VCaP (cell line): ENCODE measurements at regions not wholly inside any gene's neighbourhood (a gene's known extent, or its start where the extent isn't known, plus 50 kb on each side); places are given as distances from the start of the nearest gene placed in this dataset.

ENCODE experiments used
- H3K27ac ChIP-seq: fragments of 450-650 bp; 2 replicates; pipeline ENCODE4 v1.5.1; 2017
- TF ChIP-seq, protein P1 (sequence below): fragments of 450-650 bp; conservative IDR thresholded peaks from 2 replicates; pipeline ENCODE4 v1.5.1; 2017; ENCODE audit warnings: mild to moderate bottlenecking, moderate library complexity

GRCh38 chr14:75333606-75334548 is 55.2 kb downstream of the FOS start:
- TF ChIP-seq, protein P1, sequence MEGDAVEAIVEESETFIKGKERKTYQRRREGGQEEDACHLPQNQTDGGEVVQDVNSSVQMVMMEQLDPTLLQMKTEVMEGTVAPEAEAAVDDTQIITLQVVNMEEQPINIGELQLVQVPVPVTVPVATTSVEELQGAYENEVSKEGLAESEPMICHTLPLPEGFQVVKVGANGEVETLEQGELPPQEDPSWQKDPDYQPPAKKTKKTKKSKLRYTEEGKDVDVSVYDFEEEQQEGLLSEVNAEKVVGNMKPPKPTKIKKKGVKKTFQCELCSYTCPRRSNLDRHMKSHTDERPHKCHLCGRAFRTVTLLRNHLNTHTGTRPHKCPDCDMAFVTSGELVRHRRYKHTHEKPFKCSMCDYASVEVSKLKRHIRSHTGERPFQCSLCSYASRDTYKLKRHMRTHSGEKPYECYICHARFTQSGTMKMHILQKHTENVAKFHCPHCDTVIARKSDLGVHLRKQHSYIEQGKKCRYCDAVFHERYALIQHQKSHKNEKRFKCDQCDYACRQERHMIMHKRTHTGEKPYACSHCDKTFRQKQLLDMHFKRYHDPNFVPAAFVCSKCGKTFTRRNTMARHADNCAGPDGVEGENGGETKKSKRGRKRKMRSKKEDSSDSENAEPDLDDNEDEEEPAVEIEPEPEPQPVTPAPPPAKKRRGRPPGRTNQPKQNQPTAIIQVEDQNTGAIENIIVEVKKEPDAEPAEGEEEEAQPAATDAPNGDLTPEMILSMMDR: no peak
- no peak overlapping the region for H3K27ac ChIP-seq

DNA sequence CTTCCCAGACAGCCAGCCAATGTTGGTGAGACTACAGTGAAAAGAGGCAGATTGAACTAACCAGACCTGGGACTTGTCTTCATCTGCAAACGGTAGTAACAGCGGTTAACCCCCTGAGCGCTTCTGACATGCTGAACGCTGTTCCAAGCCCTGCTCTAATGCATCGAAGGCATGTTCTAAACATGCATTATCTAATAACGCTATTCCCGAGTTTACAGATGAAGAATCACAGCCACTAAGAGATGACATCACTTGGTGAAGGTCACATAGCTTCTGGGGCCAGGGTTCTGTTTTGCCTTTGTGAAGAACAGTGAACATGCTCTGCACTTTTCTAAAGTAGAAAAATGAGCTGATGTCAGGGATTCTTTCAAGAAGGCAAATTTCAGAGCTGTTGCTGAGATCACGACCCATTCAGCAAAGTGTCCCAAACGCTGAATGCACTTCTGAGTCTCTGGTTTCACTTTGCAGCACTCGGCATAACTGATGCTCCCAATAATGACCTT is 56.0 kb downstream of the FOS start:
- no peak overlapping the region for H3K27ac ChIP-seq
- TF ChIP-seq, protein P1: no peak

DNA sequence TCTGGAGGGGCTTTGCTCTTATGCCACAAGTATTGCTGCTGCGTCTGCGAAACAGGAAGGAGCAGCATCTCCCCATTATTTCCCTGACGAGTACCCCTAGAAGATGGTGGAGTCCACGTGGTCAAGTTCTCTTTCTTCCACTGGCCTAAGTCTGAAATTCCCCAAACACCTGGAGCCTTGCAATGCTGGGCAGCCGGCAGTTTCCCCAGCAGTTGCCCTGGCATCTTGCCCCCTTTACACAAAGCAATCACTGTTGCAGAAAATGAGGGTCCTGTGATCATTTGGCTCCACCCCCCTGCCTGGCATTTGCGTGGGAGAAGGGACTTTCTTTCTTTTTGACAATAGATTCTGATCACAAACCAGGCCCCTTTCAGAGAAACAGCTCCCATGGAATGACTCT is 56.9 kb downstream of the FOS start:
- no peak overlapping the region for H3K27ac ChIP-seq
- TF ChIP-seq, protein P1: no peak

- H3K27ac ChIP-seq: no peak overlapping the region
- TF ChIP-seq, protein P1: no peak
These were observed 59.8 kb downstream of the FOS start for GRCh38 chr14:75338398-75338797.

GRCh38 chr14:75339059-75339458 is 60.4 kb downstream of the FOS start:
- TF ChIP-seq, protein P1: no peak
- no peak overlapping the region for H3K27ac ChIP-seq

- TF ChIP-seq, protein P1: no peak
These were observed 62.3 kb downstream of the FOS start for GRCh38 chr14:75340921-75341320.

GRCh38 chr14:75341620-75342019 is 63.0 kb downstream of the FOS start:
- TF ChIP-seq, protein P1: no peak
- no peak overlapping the region for H3K27ac ChIP-seq

More at GRCh38 chr14:75340921-75341320, 62.3 kb downstream of the FOS start:
- no peak overlapping the region for H3K27ac ChIP-seq
